Uterus (tissue), 3 donors: ENCODE measurements at regions not wholly inside any gene's neighbourhood (a gene's known extent, or its start where the extent isn't known, plus 50 kb on each side); places are given as distances from the start of the nearest gene placed in this dataset.

Experiments used
- DNase-seq, 2 donors: peaks; one replicate each; pipeline ENCODE4 v3.0.0-alpha.2; 2019 to 2020
- H3K27ac ChIP-seq, 2 donors: fragments of 200-600 bp; sonication (generic); 1 replicate in 1 of 2; 2 replicates in 1 of 2; pipeline ENCODE4 v1.5.1; 2016 to 2018
- H3K27me3 ChIP-seq, 2 donors: fragments of 200-600 bp; sonication (generic); one replicate each; pipeline ENCODE4 v1.5.1; 2018 to 2019; ENCODE audit warnings: control low read depth in 1 of 2
- H3K36me3 ChIP-seq, 2 donors: fragments of 200-600 bp; sonication (generic); one replicate each; pipeline ENCODE4 v1.5.1; 2019; ENCODE audit warnings: control low read depth in 1 of 2
- H3K4me1 ChIP-seq, 2 donors: fragments of 200-600 bp; sonication (generic); one replicate each; pipeline ENCODE4 v1.5.1; 2018 to 2019; ENCODE audit warnings: control low read depth in 1 of 2
- H3K4me3 ChIP-seq, 2 donors: fragments of 200-600 bp; sonication (generic); 1 replicate in 1 of 2; 2 replicates in 1 of 2; pipeline ENCODE4 v1.5.1; 2018 to 2019; ENCODE audit warnings: mild to moderate bottlenecking in 1 of 2
- H3K9me3 ChIP-seq, 2 donors: fragments of 200-600 bp; sonication (generic); one replicate each; pipeline ENCODE4 v1.5.1; 2019; ENCODE audit warnings: control low read depth in 1 of 2
- POLR2A ChIP-seq, 2 donors: fragments of 450-650 bp; IDR thresholded peaks; one replicate each; pipeline ENCODE4 v1.6.1; 2016; ENCODE audit warnings: antibody characterized with exemption in 2 of 2, mild to moderate bottlenecking in 1 of 2, moderate library complexity in 1 of 2
- intact Hi-C: fragments of 100-400 bp; cut with DNase I; formaldehyde crosslinking; loops from one replicate; pipeline ENCODE4 v1.15.1; 2023; ENCODE audit warnings: low total_unique reads
- TF ChIP-seq, protein P1 (sequence below), 4 experiments: fragments of 200-600 bp in 2 of 4; fragments of 450-650 bp in 2 of 4; sonication (generic) in 2 of 4; IDR thresholded peaks; one replicate each; pipeline ENCODE4 v1.5.1; 2016 to 2019; ENCODE audit warnings: antibody characterized with exemption in 4 of 4, mild to moderate bottlenecking in 2 of 4, moderate library complexity in 1 of 4
- donor health status: DM: yes; HTN: yes; CAD: no.

DNA sequence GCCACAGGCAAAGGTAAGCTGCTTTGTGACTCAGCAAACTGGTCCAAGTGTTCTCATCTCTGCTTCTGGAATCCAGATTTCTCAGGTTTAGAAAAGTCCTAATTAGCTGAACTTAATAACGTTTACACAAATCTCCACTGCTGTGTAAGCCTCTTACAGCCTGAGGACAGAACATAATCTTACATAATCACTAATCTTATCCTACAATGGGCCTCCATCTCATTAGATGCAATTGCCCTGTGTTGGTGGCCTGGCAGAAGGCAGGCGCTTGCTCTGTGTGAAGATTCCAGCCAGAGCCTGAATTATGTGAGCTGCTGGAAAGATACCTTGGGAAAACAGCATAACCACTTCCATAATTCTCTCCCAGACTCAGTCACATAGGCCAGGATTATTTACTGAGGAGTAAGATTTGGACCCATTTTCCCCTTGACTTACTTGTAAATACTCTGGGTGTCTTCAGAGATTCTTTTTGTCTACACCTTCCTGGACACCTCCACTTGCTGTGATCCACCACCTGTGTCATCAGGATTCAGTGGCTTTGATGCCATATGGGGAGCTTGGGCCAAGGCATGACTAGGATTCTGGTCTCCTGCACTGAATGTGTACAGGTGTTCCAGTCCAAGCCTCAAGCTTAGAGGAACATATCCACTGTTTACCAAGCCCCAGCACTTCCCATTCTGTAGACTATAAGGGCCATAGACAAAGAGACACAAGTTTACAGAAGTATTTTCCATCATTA, 104.4 kb downstream of the C6orf118 start:
- Histone ChIP-seq H3K9me3 (no peaks in the 10 kb centered on the region), H3K4me3 (no peak overlapping the region), H3K27ac (no peak overlapping the region), H3K36me3 (no peaks in the 10 kb centered on the region), H3K4me1 (no peaks in the 10 kb centered on the region), H3K27me3 (no peaks in the 10 kb centered on the region)
- DNase-seq = no peak
- TF ChIP-seq POLR2A (IDR thresholded peaks at IDR 0.05) = no peak
- TF ChIP-seq, protein P1, sequence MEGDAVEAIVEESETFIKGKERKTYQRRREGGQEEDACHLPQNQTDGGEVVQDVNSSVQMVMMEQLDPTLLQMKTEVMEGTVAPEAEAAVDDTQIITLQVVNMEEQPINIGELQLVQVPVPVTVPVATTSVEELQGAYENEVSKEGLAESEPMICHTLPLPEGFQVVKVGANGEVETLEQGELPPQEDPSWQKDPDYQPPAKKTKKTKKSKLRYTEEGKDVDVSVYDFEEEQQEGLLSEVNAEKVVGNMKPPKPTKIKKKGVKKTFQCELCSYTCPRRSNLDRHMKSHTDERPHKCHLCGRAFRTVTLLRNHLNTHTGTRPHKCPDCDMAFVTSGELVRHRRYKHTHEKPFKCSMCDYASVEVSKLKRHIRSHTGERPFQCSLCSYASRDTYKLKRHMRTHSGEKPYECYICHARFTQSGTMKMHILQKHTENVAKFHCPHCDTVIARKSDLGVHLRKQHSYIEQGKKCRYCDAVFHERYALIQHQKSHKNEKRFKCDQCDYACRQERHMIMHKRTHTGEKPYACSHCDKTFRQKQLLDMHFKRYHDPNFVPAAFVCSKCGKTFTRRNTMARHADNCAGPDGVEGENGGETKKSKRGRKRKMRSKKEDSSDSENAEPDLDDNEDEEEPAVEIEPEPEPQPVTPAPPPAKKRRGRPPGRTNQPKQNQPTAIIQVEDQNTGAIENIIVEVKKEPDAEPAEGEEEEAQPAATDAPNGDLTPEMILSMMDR (IDR thresholded peaks at IDR 0.05) = no peak
- intact Hi-C loops = no loop called here

- TF ChIP-seq POLR2A (IDR thresholded peaks at IDR 0.05) = no peak
- TF ChIP-seq, protein P1 (IDR thresholded peaks at IDR 0.05) = no peak
- Histone ChIP-seq H3K4me3 (no peak overlapping the region), H3K27me3 (no peaks in the 10 kb centered on the region), H3K9me3 (no peaks in the 10 kb centered on the region), H3K36me3 (no peaks in the 10 kb centered on the region), H3K4me1 (no peaks in the 10 kb centered on the region), H3K27ac (no peak overlapping the region)
- intact Hi-C loops = no loop called here
- no peak for DNase-seq
Measured at GRCh38 chr6:165200178-165200577, 109.2 kb downstream of the C6orf118 start.

- DNase-seq = no peak
- Histone ChIP-seq H3K27ac (no peak overlapping the region), H3K4me3 (no peak overlapping the region), H3K27me3 (no peaks in the 10 kb centered on the region), H3K4me1 (no peaks in the 10 kb centered on the region), H3K36me3 (no peaks in the 10 kb centered on the region), H3K9me3 (no peaks in the 10 kb centered on the region)
- TF ChIP-seq POLR2A (IDR thresholded peaks at IDR 0.05) = no peak
- TF ChIP-seq, protein P1 (IDR thresholded peaks at IDR 0.05) = no peak
- intact Hi-C loops = no loop called here
Measured at GRCh38 chr6:165191461-165191860, 117.9 kb downstream of the C6orf118 start.

DNA sequence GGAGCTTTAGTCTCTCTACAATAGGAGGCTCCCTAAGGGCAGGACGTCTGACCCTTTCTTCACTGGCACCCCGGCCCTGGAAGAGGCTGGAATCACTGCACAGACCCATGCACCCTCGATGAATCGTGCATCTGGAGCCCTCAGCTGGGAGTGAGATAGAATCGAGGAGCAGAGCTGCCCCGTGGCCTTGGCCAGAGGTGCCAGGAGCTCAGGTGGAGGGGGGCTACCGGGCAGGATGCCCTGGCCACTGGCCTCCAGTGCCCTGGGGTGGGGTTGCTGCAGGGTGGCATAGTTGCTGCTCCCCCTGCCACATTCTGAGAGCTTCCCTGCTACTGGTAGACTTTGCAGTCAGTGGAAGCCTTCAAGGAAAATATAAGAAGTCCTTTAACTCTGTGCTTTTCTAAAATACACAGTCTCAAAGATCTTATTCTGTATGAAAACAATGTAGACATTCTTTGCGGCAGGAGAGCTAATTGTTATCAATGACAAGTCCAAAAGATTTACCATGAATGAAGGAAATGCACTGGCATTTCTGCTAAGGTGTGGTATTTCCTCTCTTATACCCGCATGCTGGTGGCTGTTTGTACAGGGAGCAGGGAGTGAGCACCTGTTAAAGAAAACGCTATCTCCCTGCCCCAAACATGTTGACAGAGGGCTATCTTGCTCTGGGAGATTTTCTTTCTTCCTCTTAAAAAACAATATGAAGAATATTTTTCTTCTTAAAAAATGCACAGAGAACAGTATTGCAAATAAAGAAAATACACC, 122.8 kb downstream of the C6orf118 start:
- H3K27ac ChIP-seq = no peak overlapping the region
- no peaks in the 10 kb centered on the region for H3K27me3 ChIP-seq
- TF ChIP-seq, protein P1 (IDR thresholded peaks at IDR 0.05) = no peak
- no peak for TF ChIP-seq POLR2A (IDR thresholded peaks at IDR 0.05)
- no peaks in the 10 kb centered on the region for H3K36me3 ChIP-seq
- no peaks in the 10 kb centered on the region for H3K4me1 ChIP-seq
- no peak overlapping the region for H3K4me3 ChIP-seq
- intact Hi-C loops = no loop called here
- DNase-seq = no peak
- no peaks in the 10 kb centered on the region for H3K9me3 ChIP-seq

DNA sequence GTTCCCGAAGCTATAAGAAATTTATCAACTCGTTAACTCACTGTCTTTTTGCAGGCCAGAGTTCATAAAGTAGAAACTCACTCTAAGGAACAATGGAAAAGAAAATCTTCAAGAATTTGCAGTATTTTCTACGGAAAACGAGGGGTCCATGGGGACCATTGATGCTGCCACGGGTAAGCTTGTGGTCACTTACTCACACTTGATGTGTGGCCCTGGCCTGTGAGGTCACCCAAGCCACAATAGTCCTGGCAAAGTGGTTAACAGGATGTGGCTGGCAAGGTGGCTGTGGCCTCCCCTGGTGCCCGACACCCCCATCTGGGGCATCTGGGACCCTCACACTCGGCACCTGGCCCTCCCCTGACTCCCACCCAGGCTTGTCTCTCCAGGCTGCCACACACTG, 123.4 kb downstream of the C6orf118 start:
- H3K4me1 ChIP-seq = no peaks in the 10 kb centered on the region
- H3K27ac ChIP-seq = no peak overlapping the region
- no peak overlapping the region for H3K4me3 ChIP-seq
- intact Hi-C loops = no loop called here
- H3K27me3 ChIP-seq = no peaks in the 10 kb centered on the region
- H3K9me3 ChIP-seq = no peaks in the 10 kb centered on the region
- no peaks in the 10 kb centered on the region for H3K36me3 ChIP-seq
- DNase-seq = no peak
- TF ChIP-seq POLR2A (IDR thresholded peaks at IDR 0.05) = no peak
- TF ChIP-seq, protein P1 (IDR thresholded peaks at IDR 0.05) = no peak
